Esophagus (tissue), 2 donors: ENCODE measurements at regions not wholly inside any gene's neighbourhood (a gene's known extent, or its start where the extent isn't known, plus 50 kb on each side); places are given as distances from the start of the nearest gene placed in this dataset.
"Not testable (repeated sequence)": the region's sequence is repeated elsewhere in the genome, so short reads cannot be mapped to it uniquely, and the experiment has no call there.

Experiments used
- H3K27ac ChIP-seq, 2 donors: one replicate each; pipeline ENCODE4 v1.5.1; 2013; ENCODE audit warnings: low read depth in 2 of 2, mild to moderate bottlenecking in 2 of 2, inconsistent platforms in 1 of 2, low read length in 1 of 2, moderate library complexity in 1 of 2
- H3K27me3 ChIP-seq, 2 donors: one replicate each; pipeline ENCODE4 v1.6.1; 2013; ENCODE audit warnings: low read length in 2 of 2, control low read depth in 1 of 2, mild to moderate bottlenecking in 1 of 2; ENCODE audit not compliant: insufficient read depth in 2 of 2, control insufficient read depth in 1 of 2
- H3K36me3 ChIP-seq, 2 donors: one replicate each; pipeline ENCODE4 v1.6.1; 2013; ENCODE audit warnings: low read length in 1 of 2; ENCODE audit not compliant: control insufficient read depth in 2 of 2, insufficient read depth in 2 of 2
- H3K4me1 ChIP-seq, 2 donors: one replicate each; pipeline ENCODE4 v1.6.1; 2013; ENCODE audit warnings: low read length in 1 of 2; ENCODE audit not compliant: control insufficient read depth in 2 of 2, insufficient read depth in 2 of 2
- H3K4me3 ChIP-seq, 2 donors: one replicate each; pipeline ENCODE4 v1.5.1; 2013; ENCODE audit warnings: low read length in 2 of 2, mild to moderate bottlenecking in 2 of 2, low read depth in 1 of 2, moderate library complexity in 1 of 2
- H3K9me3 ChIP-seq, 2 donors: one replicate each; pipeline ENCODE4 v1.6.1; 2013; ENCODE audit warnings: mild to moderate bottlenecking in 2 of 2, low read depth in 1 of 2, low read length in 1 of 2, moderate library complexity in 1 of 2; ENCODE audit not compliant: control insufficient read depth in 2 of 2, insufficient read depth in 1 of 2
- WGBS, 2 donors: extraction: QIAGEN DNeasy Blood & Tissue Kit; methylation state at CpG; one replicate each; pipeline ENCODE4 v1.1.7; 2013; 5-methylcytosine and 5-hydroxymethylcytosine counted together
- donor health status: healthy with polysubstance abuse.
- donor health status: Bipolar disorder and iron deficiency.

- 98 to 99% methylated on average over 27 to 32 of the region's 32 CpGs for WGBS, 2 donors
These were observed 215.4 kb upstream of the TBL1XR1 start for GRCh38 chr3:177412677-177413170.

GRCh38 chr3:177414093-177414492 is 216.8 kb upstream of the TBL1XR1 start:
- WGBS, 2 donors, result 95 to 98% methylated on average over 6 of the region's 6 CpGs
- no peaks in the 10 kb centered on the region for H3K9me3 ChIP-seq

More at GRCh38 chr3:177412677-177413170, 215.4 kb upstream of the TBL1XR1 start:
- not testable (repeated sequence) for H3K4me1 ChIP-seq, H3K36me3 ChIP-seq, H3K27me3 ChIP-seq, H3K27ac ChIP-seq, H3K9me3 ChIP-seq, H3K4me3 ChIP-seq

GRCh38 chr3:177418787-177419186 is 221.5 kb upstream of the TBL1XR1 start:
- H3K4me3 ChIP-seq, result no peak overlapping the region
- WGBS, 2 donors, result 62 to 67% methylated on average over 1 of the region's 1 CpG
- H3K4me1 ChIP-seq, result no peaks in the 10 kb centered on the region
- H3K27ac ChIP-seq, result no peak overlapping the region
- H3K36me3 ChIP-seq, result no peaks in the 10 kb centered on the region
- no peaks in the 10 kb centered on the region for H3K9me3 ChIP-seq
- no peaks in the 10 kb centered on the region for H3K27me3 ChIP-seq

More at GRCh38 chr3:177414093-177414492, 216.8 kb upstream of the TBL1XR1 start:
- H3K27me3 ChIP-seq, result no peaks in the 10 kb centered on the region
- no peaks in the 10 kb centered on the region for H3K4me1 ChIP-seq
- no peak overlapping the region for H3K27ac ChIP-seq
- H3K4me3 ChIP-seq, result no peak overlapping the region
- H3K36me3 ChIP-seq, result no peaks in the 10 kb centered on the region

- Histone ChIP-seq H3K4me1 (no peaks in the 10 kb centered on the region), H3K27me3 (no peaks in the 10 kb centered on the region), H3K9me3 (no peaks in the 10 kb centered on the region), H3K36me3 (no peaks in the 10 kb centered on the region), H3K4me3 (no peak overlapping the region), H3K27ac (no peak overlapping the region)
- WGBS, 2 donors, result 43 to 51% methylated on average over 7 of the region's 7 CpGs
These were observed 222.8 kb upstream of the TBL1XR1 start for GRCh38 chr3:177419904-177420601.

GRCh38 chr3:177420651-177421480 is 223.6 kb upstream of the TBL1XR1 start:
- no peaks in the 10 kb centered on the region for H3K9me3 ChIP-seq
- H3K36me3 ChIP-seq, result no peaks in the 10 kb centered on the region
- no peaks in the 10 kb centered on the region for H3K27me3 ChIP-seq
- no peak overlapping the region for H3K4me3 ChIP-seq
- no peaks in the 10 kb centered on the region for H3K4me1 ChIP-seq
- WGBS, 2 donors, result 54 to 61% methylated on average over 6 of the region's 6 CpGs
- H3K27ac ChIP-seq, result no peak overlapping the region

GRCh38 chr3:177421481-177421785 is 224.2 kb upstream of the TBL1XR1 start:
- H3K27ac ChIP-seq, result no peak overlapping the region
- no peaks in the 10 kb centered on the region for H3K27me3 ChIP-seq
- WGBS, 2 donors, result 79 to 95% methylated on average over 1 of the region's 1 CpG
- H3K4me1 ChIP-seq, result no peaks in the 10 kb centered on the region
- H3K9me3 ChIP-seq, result no peaks in the 10 kb centered on the region
- no peak overlapping the region for H3K4me3 ChIP-seq
- H3K36me3 ChIP-seq, result no peaks in the 10 kb centered on the region

GRCh38 chr3:177424521-177424920 is 227.2 kb upstream of the TBL1XR1 start:
- H3K4me3 ChIP-seq, result no peak overlapping the region
- H3K4me1 ChIP-seq, result no peaks in the 10 kb centered on the region
- 86 to 87% methylated on average over 3 of the region's 3 CpGs for WGBS, 2 donors
- H3K9me3 ChIP-seq, result no peaks in the 10 kb centered on the region
- no peaks in the 10 kb centered on the region for H3K27me3 ChIP-seq
- no peak overlapping the region for H3K27ac ChIP-seq
- H3K36me3 ChIP-seq, result no peaks in the 10 kb centered on the region

- Histone ChIP-seq H3K4me3 (no peak overlapping the region), H3K4me1 (no peaks in the 10 kb centered on the region), H3K27me3 (no peaks in the 10 kb centered on the region), H3K27ac (no peak overlapping the region), H3K36me3 (no peaks in the 10 kb centered on the region), H3K9me3 (no peaks in the 10 kb centered on the region)
- 90% methylated on average over 3 of the region's 3 CpGs for WGBS, 2 donors
These were observed 227.8 kb upstream of the TBL1XR1 start for GRCh38 chr3:177425042-177425441.

- Histone ChIP-seq H3K36me3 (no peaks in the 10 kb centered on the region), H3K27me3 (no peaks in the 10 kb centered on the region), H3K4me1 (no peaks in the 10 kb centered on the region), H3K27ac (no peak overlapping the region), H3K4me3 (no peak overlapping the region), H3K9me3 (no peaks in the 10 kb centered on the region)
- 81 to 89% methylated on average over 3 of the region's 3 CpGs for WGBS, 2 donors
These were observed 229.0 kb upstream of the TBL1XR1 start for GRCh38 chr3:177426106-177426877.
